Glutamatergic neuron (in vitro differentiated cells): ENCODE measurements at regions not wholly inside any gene's neighbourhood (a gene's known extent, or its start where the extent isn't known, plus 50 kb on each side); places are given as distances from the start of the nearest gene placed in this dataset.
A peak's percentile ranks its signal among the peaks of the same experiment; 100 is the strongest.

Source experiments
- DNase-seq: peaks from one replicate; pipeline ENCODE4 v3.0.0; 2022
- H3K27ac Mint-ChIP-seq: one replicate; pipeline ENCODE4 v1.8.0; 2020; ENCODE audit warnings: mild to moderate bottlenecking, mixed read lengths, inconsistent platforms; ENCODE audit not compliant: unreplicated experiment
- H3K27me3 Mint-ChIP-seq: one replicate; pipeline ENCODE4 v1.8.0; 2020; ENCODE audit warnings: mild to moderate bottlenecking, moderate library complexity, mixed read lengths, inconsistent platforms; ENCODE audit not compliant: unreplicated experiment
- H3K36me3 Mint-ChIP-seq: one replicate; pipeline ENCODE4 v1.8.0; 2020; ENCODE audit warnings: mild to moderate bottlenecking, mixed read lengths, inconsistent platforms; ENCODE audit not compliant: unreplicated experiment
- H3K4me1 Mint-ChIP-seq: one replicate; pipeline ENCODE4 v1.8.0; 2020; ENCODE audit warnings: mild to moderate bottlenecking, low read depth, mixed read lengths, inconsistent platforms; ENCODE audit not compliant: unreplicated experiment
- H3K4me3 Mint-ChIP-seq: one replicate; pipeline ENCODE4 v1.8.0; 2020; ENCODE audit warnings: mild to moderate bottlenecking, mixed read lengths, inconsistent platforms; ENCODE audit not compliant: unreplicated experiment
- H3K9me3 Mint-ChIP-seq: one replicate; pipeline ENCODE4 v1.8.0; 2020; ENCODE audit warnings: mild to moderate bottlenecking, moderate library complexity, mixed read lengths, inconsistent platforms; ENCODE audit not compliant: unreplicated experiment
- CTCF ChIP-seq: fragments of 200-600 bp; sonication (generic); IDR thresholded peaks from one replicate; pipeline ENCODE4 v1.5.0; 2021; ENCODE audit not compliant: partially characterized antibody, unreplicated experiment

GRCh38 chr2:41934329-41934958, 113.4 kb upstream of the PKDCC start:
- peak overlapping the region; percentile 75 for H3K27ac Mint-ChIP-seq
- peaks cover 41% of the 10 kb centered on the region for H3K9me3 Mint-ChIP-seq
- H3K36me3 Mint-ChIP-seq, result peaks cover 9% of the 10 kb centered on the region
- DNase-seq, result no peak
- H3K27me3 Mint-ChIP-seq, result peaks cover 14% of the 10 kb centered on the region
- TF ChIP-seq CTCF, result no peak
- H3K4me3 Mint-ChIP-seq, result peak overlapping the region; percentile 48
- H3K4me1 Mint-ChIP-seq, result peaks cover 70% of the 10 kb centered on the region

GRCh38 chr2:41935002-41935401, 112.8 kb upstream of the PKDCC start:
- Mint-ChIP-seq H3K27me3 (peaks cover 20% of the 10 kb centered on the region), H3K4me3 (no peak overlapping the region), H3K36me3 (peaks cover 12% of the 10 kb centered on the region), H3K27ac (peak overlapping the region; percentile 75), H3K4me1 (peaks cover 76% of the 10 kb centered on the region), H3K9me3 (peaks cover 44% of the 10 kb centered on the region)
- TF ChIP-seq CTCF, result no peak
- no peak for DNase-seq

- Mint-ChIP-seq H3K4me3 (no peak overlapping the region), H3K36me3 (peaks cover 12% of the 10 kb centered on the region), H3K27ac (peak overlapping the region; percentile 98), H3K27me3 (peaks cover 22% of the 10 kb centered on the region), H3K9me3 (peaks cover 48% of the 10 kb centered on the region), H3K4me1 (peaks cover 80% of the 10 kb centered on the region)
- no peak for TF ChIP-seq CTCF
- no peak for DNase-seq
These were observed 112.0 kb upstream of the PKDCC start for GRCh38 chr2:41935825-41936224.

- DNase-seq, result no peak
- Mint-ChIP-seq H3K9me3 (peaks cover 47% of the 10 kb centered on the region), H3K27ac (peak overlapping the region; percentile 98), H3K4me3 (peak overlapping the region; percentile 83), H3K27me3 (peaks cover 22% of the 10 kb centered on the region), H3K4me1 (peaks cover 76% of the 10 kb centered on the region), H3K36me3 (peaks cover 12% of the 10 kb centered on the region)
- no peak for TF ChIP-seq CTCF
These were observed 110.9 kb upstream of the PKDCC start for GRCh38 chr2:41936771-41937463.

GRCh38 chr2:41937464-41937906, 110.3 kb upstream of the PKDCC start:
- Mint-ChIP-seq H3K27ac (peak overlapping the region; percentile 98), H3K4me1 (peaks cover 76% of the 10 kb centered on the region), H3K27me3 (peaks cover 22% of the 10 kb centered on the region), H3K36me3 (peaks cover 12% of the 10 kb centered on the region), H3K9me3 (peaks cover 48% of the 10 kb centered on the region), H3K4me3 (peak overlapping the region; percentile 83)
- no peak for TF ChIP-seq CTCF
- DNase-seq, result peak; percentile 54
